GM21381 (cell line): ENCODE measurements at regions not wholly inside any gene's neighbourhood (a gene's known extent, or its start where the extent isn't known, plus 50 kb on each side); places are given as distances from the start of the nearest gene placed in this dataset.

ENCODE experiments used
- ATAC-seq: cut with Tn5 transposase; IDR thresholded peaks from one replicate; pipeline ENCODE4 v1.9.1; 2021; ENCODE audit warnings: mild to moderate bottlenecking, moderate library complexity; ENCODE audit not compliant: unreplicated experiment

DNA sequence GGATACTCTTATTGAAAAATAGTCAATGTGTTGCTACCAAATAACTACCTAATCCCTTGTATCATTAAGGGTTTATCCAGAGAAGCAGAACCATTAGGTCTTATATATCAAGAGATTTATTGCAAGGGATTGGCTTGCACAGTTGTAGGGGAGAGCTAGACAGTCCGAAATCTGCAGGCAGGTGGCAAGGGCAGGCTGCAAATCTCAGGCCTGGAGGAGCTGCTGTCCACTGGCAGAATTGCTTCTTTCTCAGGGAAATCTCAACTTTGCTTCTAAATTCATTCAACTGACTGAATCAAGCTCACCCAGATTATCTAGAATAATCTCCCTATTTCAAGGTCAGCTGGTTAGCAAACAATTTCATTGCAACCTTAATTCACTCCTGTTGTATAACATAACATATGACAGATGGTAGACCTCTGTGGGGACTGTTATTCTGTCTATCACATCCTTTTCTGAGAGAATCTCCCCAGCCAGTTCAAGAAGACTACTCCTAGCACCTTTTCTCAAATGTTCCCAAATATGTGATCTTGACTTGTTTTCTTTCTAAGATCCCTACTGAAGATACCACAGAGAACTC lies 194.2 kb downstream of the NHLRC3 start:
- ATAC-seq, result no peak

DNA sequence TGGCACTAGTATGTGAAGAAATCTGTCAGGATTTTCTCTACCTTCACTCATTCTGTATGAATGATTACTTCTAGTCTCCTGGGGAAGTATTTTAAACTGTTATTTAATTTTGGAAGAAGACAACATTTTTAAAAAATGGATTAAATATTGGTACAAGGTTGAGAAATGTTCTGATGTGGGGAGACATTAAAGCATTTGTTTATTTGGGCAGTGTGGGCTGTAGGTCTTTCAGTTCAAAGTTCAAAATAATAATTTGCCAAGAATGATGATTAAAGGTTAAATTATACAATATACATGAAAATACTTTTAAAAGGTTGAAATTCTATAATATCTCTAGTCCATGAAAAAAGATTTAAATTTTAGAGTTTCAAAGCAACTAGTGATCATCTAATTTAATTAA lies 194.7 kb downstream of the NHLRC3 start:
- no peak for ATAC-seq

DNA sequence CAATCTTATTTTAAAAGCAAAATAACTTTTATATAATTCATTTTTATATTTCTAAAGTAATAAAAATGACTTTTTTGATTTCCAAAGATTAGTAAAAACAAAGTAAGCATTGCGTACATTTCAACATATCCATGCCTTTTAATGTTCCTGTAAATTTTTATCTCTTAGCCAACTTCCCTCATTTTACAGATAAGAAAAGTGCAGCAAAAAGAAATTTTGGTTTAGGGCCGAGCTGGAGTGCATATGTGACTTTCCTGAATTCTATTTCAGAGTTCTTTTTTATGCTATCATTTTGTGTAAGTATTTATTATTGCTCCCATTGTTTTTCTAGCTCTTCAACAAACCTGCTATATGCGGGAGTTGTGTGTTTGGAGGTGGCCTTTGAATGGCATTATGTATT lies 195.3 kb downstream of the NHLRC3 start:
- ATAC-seq, result no peak

DNA sequence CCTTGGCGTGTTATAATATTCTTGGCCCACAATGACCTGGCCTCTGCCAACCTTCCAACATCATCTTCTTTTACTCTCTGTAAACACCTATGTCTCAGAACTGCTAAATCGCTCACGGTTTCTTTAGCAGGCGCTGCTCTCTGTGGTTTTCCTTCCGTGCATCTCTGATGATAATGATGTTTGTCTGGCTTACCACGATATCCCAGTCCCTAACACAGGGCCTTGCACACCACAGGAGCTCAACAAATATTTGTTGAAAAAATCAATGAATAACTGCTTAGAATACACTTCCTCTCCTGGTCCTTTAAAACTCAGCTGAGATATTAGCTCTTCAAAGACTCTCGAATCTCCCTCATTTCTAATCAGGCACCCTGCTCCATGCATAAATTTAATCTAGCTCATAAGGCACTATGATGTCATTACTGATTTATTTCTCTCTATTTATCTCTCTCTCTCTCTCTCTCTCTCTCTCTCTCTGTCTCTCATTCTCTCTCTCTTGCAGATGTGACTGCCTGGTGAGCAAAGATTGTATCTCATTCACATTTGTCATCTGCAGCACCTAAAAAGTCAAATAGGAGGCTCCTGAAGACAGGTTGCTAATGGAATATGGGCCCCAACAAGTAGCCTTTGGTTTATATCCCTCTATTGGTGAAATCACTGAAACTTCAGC lies 206.4 kb downstream of the NHLRC3 start:
- no peak for ATAC-seq

DNA sequence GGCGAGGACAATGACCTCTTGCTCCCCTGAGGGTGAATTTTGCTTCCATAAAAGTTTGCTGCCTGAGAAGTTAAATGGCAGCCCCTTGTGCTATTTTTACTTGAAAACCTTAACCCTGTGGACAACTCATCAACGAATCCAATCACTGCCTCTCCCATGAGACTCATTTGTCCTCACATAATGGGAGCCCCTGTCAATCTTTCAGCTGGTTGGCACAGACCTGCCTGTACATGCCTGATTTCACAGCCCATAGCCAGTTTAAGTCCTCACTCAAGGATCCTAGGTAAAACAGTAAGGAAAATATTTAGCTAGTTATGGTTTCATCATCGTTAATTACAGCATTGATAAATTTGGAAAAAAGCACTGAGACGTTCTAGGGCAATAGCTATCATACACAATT lies 207.4 kb downstream of the NHLRC3 start:
- no peak for ATAC-seq

DNA sequence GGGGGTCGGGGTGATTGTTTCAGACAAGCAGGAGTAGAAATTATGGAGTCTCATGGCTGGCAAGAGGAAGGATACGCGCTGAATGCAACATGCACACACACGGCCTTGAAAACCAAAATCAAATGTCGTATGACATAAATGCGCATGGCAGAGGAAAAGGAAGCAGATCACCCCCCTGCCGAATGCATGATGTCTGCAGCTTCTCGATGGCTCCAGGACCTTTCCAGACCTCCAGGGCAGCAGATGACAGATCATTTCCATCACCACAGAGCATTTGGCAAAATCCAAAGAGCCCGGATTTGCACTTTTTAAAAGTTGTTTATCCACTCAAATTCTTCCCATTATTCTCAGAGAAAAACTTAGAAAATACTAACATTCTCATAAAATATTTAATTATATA lies 211.7 kb downstream of the NHLRC3 start:
- no peak for ATAC-seq

DNA sequence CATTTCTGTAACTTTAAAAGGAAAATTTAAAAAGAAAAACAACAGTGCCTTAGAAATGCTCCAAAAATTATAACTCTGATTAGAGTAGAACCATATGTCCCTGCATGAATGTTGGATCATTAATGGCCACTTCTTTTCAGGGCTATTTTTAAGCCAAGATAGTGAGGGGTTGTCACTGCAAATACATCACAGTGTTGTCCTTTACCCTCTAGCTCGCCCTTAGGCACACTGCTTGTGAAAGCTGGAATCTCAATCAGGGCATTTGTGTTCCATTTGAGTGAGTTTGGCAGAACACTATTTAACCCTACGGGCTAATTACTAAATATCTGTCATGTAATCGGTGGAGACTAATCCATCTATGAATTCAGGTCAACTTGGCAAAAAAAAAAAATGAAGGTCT lies 212.2 kb downstream of the NHLRC3 start:
- no peak for ATAC-seq

DNA sequence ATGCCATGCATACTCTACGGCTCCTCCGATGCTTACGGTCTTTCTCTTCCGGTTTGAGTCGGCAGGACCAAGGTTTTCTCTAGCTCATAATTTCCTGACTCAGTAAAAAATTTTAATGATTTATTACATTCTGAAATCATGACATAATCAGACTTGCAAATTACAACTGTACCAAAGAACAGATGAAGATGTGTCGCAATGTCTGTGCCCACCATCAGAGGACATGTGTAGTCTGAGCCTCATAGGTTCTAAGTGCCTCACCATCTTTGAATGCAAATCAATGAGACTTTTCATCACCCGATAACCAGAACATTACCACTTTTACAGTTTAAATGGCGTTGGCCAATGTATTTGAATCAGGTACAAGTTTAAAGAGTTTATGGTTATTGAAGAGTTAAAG lies 213.1 kb downstream of the NHLRC3 start:
- no peak for ATAC-seq

DNA sequence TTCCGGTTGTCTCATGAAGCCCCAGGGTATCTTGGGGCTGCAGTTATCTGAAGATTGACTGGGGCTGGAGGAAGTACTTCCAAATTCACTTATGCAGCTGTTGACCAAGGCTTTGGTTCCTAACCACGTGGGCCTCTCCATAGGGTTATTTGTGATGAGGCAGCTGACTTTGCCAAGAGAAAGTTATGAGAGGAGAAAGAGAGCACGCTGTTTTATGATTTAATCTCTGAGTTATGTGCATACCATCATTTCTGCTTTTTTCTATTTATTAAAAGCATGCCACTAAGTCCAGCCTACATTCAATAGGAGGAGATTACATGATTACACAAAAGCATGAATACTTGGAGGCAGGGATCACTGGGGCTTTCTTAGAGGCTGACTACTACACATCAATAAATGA lies 215.5 kb downstream of the NHLRC3 start:
- no peak for ATAC-seq

DNA sequence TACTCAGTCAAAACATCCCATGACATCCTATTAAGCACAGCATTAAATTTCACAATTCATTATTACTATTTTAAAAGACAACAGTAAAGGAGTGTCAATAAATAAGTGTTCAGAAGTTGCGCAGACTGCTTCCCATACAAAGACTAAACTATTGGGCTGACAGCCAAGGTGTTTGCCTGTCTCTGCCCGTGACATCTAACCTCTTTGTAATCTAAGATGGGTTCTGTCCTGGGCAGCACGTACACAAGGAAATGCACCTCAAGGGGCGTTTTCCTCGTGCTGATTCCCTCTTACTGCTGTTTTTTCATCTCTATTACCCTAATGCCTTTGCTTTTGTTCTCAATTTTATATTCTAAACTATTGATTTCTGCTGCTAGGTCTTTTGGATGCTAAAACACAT lies 216.3 kb downstream of the NHLRC3 start:
- no peak for ATAC-seq

DNA sequence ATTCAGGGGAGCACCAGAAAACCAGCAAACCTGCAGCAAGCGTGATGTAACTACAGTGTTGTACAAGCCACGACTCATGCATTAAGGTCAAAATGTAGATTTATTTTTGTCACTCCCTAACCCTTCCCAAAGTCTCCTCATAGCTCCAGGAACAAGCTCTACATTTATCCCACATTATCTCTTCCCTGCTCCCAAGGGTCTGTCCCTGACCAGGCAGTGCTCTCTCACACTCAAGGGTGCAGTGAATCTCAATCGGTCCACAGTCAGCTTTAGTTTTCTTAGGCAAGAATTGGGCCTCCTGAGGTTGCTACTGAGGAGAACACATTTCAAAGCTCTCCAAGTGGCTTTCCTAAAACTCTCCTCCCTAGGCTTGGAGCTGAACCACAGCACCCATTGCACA lies 219.4 kb downstream of the NHLRC3 start:
- no peak for ATAC-seq

DNA sequence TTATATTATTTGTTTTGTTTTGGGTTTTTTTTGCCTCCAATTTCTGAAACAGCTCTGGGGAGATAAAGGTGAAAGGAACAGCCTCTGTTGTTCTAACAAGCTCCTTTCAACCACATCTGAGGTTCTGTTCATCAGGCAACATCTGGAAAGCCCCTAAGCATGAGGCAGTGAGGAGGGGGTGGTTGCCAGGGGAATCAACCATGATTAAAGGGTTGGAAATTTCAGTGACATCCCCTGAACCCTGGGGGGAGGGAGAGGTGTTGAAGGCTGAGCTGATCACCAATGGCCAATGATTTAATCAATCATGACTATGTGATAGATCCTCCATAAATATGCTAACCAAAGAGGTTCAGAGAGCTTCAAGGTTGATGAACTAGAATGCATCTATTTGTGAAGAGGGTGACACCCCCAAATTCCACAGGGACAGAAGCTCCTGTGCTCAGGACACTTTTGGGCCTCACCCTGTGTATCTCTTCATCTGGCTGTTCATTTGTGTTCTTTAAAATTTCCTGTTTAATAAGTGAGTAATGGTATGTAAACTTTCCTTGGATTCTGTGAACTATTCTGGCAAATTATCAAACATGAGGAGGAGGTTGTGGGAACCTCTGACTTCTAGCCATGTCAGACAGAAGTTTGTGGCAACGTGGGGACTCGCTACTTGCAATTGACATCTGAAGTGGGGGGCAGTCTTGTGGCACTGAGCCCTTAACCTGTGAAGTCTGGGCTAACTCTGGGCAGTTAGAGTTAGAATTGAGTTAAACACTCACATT lies 221.3 kb downstream of the NHLRC3 start:
- no peak for ATAC-seq

DNA sequence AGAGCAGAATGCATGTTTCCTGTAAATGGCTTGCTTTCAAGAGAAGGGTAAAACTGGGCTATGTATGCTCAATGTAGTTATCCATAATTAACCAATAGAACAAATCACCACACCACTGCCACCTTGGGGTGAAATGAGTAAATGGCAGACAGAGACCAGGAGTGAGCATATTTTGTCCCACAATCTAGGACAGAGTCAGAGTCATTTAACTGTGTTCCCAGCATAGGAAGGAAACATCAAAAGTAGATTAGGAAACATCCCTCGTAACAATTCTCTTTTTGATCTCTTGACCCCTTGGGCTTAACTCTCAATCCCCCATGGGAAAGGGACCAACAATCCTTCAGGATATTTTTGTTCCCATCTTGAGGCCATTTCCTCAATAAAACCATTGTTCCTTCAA lies 224.8 kb downstream of the NHLRC3 start:
- peak; percentile 76 for ATAC-seq

DNA sequence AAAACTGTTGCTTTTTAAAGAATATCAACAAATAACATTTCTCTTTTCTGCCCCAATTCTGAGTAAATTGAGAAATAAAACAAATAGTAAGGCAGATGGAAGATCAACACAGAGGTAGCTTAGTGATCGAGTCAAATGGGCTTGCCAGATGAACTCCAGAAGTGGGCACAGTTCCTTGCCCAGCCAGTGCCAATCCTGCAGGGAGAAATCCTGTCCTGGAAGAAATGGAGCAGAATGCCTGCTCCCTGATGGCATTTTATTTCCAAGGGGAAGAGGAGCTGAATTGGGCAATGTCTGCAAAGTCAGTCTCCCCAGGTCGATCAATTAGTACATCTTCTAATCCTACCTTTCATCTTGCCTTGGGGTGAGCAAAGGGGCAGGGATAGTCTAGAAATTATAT lies 225.3 kb downstream of the NHLRC3 start:
- ATAC-seq, result no peak

DNA sequence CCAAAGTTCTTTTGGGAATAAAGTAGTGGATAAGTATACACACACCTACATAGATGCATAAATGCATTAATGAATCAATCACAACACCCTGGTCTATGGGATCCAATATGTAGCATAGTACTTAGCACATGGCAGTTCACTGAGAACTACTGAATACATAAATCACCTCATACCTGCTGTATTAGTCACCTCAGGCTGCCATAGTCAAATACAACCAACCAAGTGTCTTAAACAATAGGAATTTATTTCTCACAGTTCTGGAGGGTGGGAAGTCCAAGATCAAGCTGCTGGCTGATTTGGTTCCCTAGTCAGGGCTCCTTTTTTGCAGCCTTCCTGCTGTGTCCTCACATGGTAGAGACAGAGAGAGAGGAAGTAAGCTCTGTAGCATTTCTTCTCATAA lies 228.2 kb downstream of the NHLRC3 start:
- ATAC-seq, result no peak

DNA sequence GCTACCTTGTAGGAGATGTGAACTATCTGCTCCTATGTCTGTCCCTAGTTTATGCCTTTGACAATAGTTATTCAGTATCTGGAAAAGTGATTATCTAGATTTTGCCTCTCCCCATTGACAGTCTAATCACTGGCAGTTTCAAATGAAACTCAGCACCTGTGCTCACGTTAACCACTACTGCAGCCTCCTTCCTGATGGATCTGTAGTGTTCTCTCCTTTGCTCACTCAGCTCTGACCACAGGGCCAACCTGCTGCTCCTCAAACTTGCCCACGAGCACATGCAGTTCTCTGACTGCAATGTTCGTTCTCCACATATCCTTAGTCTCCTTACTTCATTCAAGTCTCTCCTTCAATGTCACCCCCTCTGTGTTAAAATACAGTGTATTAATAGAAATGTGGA lies 230.1 kb downstream of the NHLRC3 start:
- no peak for ATAC-seq

DNA sequence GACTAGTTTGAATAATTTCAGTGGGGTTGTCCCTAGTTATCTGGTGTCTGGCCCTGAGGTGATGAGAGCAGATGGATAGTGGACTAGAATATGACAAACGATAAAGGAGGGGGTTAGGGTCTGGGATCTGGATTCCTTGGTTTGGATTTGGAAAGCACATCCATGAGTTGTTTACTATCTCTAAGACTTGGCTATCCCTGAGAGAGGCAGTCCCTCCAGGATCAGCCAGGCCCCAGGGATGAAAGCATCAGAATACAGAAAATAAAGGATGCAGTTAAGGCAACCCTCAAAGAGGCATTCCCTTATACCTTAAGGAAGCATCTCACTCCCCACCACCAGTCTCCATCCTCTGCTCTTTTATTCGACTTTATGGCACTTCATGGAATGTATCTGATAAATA lies 230.7 kb downstream of the NHLRC3 start:
- ATAC-seq, result no peak

DNA sequence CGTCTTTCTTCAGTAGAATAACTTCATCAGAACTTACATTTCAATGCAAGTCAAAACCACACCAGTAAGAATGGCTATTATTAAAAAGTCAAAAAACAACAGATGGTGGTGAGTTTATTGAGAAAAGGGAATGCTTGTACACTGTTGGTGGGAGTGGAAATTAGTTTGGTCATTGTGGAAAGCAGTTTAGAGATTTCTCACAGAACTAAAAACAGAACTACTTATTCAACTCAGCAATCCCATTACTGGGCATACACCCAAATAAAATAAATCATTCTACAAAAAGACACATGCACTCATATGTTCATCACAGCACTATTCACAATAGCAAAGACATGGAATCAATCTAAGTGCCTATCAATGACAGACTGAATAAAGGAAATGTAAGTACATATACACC lies 231.2 kb downstream of the NHLRC3 start:
- ATAC-seq, result no peak

DNA sequence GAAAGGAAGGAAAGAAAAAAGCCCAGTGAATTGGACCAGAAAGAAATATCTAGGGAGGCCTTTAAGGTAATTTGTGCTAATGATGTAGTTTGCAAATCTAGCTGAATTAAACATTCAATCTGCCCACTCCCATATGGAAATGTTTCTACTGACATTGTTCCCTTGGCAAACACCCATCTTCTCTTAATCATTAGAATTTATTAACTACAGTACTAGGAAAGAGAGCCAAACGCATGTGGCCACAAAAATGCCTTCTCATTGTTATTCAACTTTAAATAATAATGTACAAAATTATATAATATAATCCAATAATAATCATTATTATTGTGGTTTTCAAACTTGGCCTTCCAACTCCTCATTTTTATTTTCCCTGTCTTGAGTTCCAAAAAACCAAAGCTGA lies 234.7 kb downstream of the NHLRC3 start:
- no peak for ATAC-seq

DNA sequence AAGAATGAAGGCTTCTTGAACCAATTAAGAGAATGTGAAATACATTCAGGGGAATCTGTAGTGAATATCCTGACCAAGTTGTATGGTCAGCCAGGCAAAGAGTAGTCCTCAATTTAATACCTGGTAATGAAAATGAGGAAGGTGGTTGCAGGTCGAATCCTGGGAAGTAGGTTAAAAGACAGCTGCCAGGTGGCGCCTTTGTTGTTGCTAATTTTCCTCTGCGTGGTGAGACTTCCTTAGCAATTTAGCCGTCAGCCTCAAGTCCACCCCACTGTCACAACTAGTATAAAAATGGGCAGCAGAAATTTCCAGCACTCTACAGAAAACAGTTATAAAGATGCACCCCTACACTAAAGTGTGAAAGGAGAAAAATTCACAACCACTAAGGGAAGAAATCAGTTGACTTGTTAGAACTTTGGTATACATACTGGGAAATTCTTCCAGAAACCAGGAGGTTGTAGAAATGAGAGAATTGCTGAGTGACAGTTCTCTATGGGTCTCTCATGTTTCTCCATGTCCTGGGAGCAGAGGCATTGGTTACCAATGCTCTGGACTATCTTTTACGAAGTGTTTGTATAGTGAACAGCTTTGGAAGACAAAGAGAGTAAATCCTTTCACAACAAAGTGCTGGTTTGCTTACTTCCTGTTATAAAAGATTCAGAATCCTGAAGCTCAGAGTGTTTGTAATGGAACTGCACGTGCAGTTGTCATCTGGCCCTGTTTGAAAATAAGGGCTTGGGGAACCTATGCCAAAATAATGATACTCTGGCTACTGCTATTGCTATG lies 235.9 kb downstream of the NHLRC3 start:
- no peak for ATAC-seq

DNA sequence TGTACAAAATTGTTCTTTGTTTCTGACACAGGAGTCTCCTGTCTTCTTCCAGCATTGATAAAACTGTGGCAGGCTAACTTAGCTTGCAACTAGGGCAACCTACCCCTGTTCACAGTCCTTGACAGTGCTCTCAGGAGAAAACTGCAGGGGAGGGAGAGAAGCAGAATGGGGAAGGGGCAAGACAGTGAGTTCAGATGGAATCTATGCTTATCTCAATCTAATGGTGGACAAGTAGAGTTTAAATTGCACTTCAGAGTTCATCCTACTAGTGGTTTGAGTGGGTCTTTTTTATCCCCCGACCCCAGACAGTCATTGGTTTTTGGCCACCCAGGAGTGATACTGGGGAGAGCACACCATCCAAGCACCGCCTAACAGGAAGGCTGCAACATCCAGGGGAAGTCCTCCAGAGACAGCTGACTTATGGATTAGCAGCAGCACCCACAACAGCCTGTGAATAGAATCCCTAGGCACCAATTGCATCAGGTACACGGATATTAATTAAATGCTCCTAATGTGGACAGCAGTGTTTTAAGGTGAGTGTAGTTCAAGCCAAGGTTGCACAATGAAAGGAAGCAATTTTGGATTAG lies 236.6 kb downstream of the NHLRC3 start:
- ATAC-seq, result no peak
